ENCODE measurements at regions not wholly inside any gene's neighbourhood (a gene's known extent, or its start where the extent isn't known, plus 50 kb on each side); places are given as distances from the start of the nearest gene placed in this dataset.

DNA sequence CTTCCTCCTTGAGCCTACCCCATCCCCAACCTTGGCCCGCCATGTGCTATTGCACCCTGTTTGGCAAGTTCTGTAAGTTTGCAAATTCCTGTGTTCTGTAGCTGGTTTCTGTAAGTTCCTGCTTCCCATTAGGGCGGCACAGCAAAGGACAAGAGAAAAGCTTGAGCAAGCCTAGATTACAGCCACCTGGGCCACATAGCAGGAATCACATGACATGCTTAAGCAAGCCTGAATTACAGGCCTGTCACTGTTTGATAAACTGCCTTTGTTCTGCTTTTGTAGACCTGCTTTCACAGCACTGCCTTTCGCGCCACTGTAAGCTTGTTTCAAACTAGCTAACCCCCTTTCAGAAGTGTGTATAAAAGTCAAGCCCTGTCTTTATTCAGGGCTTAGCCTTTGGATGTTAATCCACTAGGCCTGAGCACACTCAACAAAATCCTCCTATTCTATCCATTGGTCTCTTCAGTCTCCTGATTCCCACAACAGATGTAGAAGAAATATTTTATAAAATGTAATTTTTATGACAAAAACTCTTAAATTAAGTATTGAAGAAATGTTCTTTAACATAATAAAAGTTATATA, 906.8 kb upstream of the NDST4 start (continued):
- TF ChIP-seq, protein P1, sequence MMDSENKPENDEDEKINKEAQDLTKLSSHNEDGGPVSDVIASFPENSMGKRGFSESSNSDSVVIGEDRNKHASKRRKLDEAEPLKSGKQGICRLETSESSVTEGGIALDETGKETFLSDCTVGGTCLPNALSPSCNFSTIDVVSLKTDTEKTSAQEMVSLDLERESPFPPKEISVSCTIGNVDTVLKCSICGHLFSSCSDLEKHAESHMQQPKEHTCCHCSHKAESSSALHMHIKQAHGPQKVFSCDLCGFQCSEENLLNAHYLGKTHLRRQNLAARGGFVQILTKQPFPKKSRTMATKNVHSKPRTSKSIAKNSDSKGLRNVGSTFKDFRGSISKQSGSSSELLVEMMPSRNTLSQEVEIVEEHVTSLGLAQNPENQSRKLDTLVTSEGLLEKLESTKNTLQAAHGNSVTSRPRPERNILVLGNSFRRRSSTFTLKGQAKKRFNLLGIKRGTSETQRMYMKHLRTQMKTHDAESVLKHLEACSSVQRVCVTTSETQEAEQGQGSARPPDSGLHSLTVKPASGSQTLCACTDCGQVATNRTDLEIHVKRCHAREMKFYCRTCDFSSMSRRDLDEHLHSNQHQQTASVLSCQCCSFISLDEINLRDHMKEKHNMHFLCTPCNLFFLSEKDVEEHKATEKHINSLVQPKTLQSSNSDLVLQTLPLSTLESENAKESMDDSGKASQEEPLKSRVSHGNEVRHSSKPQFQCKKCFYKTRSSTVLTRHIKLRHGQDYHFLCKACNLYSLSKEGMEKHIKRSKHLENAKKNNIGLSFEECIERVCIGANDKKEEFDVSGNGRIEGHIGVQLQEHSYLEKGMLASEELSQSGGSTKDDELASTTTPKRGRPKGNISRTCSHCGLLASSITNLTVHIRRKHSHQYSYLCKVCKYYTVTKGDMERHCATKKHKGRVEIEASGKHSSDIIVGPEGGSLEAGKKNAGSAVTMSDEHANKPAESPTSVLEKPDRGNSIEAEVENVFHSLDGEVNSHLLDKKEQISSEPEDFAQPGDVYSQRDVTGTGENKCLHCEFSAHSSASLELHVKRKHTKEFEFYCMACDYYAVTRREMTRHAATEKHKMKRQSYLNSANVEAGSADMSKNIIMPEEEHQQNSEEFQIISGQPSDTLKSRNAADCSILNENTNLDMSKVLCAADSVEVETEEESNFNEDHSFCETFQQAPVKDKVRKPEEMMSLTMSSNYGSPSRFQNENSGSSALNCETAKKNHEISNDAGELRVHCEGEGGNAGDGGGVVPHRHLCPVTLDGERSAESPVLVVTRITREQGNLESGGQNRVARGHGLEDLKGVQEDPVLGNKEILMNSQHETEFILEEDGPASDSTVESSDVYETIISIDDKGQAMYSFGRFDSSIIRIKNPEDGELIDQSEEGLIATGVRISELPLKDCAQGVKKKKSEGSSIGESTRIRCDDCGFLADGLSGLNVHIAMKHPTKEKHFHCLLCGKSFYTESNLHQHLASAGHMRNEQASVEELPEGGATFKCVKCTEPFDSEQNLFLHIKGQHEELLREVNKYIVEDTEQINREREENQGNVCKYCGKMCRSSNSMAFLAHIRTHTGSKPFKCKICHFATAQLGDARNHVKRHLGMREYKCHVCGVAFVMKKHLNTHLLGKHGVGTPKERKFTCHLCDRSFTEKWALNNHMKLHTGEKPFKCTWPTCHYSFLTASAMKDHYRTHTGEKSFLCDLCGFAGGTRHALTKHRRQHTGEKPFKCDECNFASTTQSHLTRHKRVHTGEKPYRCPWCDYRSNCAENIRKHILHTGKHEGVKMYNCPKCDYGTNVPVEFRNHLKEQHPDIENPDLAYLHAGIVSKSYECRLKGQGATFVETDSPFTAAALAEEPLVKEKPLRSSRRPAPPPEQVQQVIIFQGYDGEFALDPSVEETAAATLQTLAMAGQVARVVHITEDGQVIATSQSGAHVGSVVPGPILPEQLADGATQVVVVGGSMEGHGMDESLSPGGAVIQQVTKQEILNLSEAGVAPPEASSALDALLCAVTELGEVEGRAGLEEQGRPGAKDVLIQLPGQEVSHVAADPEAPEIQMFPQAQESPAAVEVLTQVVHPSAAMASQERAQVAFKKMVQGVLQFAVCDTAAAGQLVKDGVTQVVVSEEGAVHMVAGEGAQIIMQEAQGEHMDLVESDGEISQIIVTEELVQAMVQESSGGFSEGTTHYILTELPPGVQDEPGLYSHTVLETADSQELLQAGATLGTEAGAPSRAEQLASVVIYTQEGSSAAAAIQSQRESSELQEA (CRISPR knock-in tag; IDR thresholded peaks at IDR 0.05; ENCODE audit: not compliant biosample characterization) = no peak
- TF ChIP-seq MEIS2 (CRISPR knock-in tag; IDR thresholded peaks at IDR 0.05) (no peak), TMF1 (CRISPR knock-in tag; IDR thresholded peaks at IDR 0.05; ENCODE audit: low read depth) (no peak), KDM3A (CRISPR knock-in tag; IDR thresholded peaks at IDR 0.05; ENCODE audit: low read depth) (no peak), NBN (conservative IDR thresholded peaks at IDR 0.05) (no peak), TAF1 (CRISPR knock-in tag; IDR thresholded peaks at IDR 0.05) (no peak), SOX5 (CRISPR knock-in tag; IDR thresholded peaks at IDR 0.05; ENCODE audit: borderline replicate concordance) (no peak)
- TF ChIP-seq, protein P2, sequence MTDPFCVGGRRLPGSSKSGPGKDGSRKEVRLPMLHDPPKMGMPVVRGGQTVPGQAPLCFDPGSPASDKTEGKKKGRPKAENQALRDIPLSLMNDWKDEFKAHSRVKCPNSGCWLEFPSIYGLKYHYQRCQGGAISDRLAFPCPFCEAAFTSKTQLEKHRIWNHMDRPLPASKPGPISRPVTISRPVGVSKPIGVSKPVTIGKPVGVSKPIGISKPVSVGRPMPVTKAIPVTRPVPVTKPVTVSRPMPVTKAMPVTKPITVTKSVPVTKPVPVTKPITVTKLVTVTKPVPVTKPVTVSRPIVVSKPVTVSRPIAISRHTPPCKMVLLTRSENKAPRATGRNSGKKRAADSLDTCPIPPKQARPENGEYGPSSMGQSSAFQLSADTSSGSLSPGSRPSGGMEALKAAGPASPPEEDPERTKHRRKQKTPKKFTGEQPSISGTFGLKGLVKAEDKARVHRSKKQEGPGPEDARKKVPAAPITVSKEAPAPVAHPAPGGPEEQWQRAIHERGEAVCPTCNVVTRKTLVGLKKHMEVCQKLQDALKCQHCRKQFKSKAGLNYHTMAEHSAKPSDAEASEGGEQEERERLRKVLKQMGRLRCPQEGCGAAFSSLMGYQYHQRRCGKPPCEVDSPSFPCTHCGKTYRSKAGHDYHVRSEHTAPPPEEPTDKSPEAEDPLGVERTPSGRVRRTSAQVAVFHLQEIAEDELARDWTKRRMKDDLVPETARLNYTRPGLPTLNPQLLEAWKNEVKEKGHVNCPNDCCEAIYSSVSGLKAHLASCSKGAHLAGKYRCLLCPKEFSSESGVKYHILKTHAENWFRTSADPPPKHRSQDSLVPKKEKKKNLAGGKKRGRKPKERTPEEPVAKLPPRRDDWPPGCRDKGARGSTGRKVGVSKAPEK (CRISPR knock-in tag; IDR thresholded peaks at IDR 0.05; ENCODE audit: borderline replicate concordance) = no peak

All from HepG2 (cell line).